Gastroesophageal sphincter (tissue), 3 donors: ENCODE measurements at regions not wholly inside any gene's neighbourhood (a gene's known extent, or its start where the extent isn't known, plus 50 kb on each side); places are given as distances from the start of the nearest gene placed in this dataset.

ENCODE experiments used
- CTCF ChIP-seq, 4 experiments: fragments of 200-600 bp in 2 of 4; fragments of 450-650 bp in 2 of 4; sonication (generic) in 1 of 4; IDR thresholded peaks; one replicate each; pipeline ENCODE4 v1.5.1; 2017 to 2019; ENCODE audit warnings: antibody characterized with exemption in 4 of 4, mild to moderate bottlenecking in 2 of 4, moderate library complexity in 2 of 4
- EP300 ChIP-seq: sonication (generic); formaldehyde crosslinking; IDR thresholded peaks from one replicate; pipeline ENCODE4 v1.6.1; 2017; ENCODE audit warnings: antibody characterized with exemption, mild to moderate bottlenecking
- POLR2AphosphoS5 ChIP-seq: sonication (generic); formaldehyde crosslinking; IDR thresholded peaks from one replicate; pipeline ENCODE4 v1.6.1; 2017; ENCODE audit warnings: antibody characterized with exemption

- TF ChIP-seq CTCF (IDR thresholded peaks at IDR 0.05) (no peak), EP300 (no peak), POLR2AphosphoS5 (no peak)
Measured at GRCh38 chr5:164361986-164362385, 856.6 kb downstream of the MAT2B start.
